SU-DHL-6 (cell line): ENCODE measurements at regions not wholly inside any gene's neighbourhood (a gene's known extent, or its start where the extent isn't known, plus 50 kb on each side); places are given as distances from the start of the nearest gene placed in this dataset.

ENCODE experiments used
- H2AFZ ChIP-seq: fragments of 200-600 bp; sonication (generic); 2 replicates; pipeline ENCODE4 v1.6.1; 2014; ENCODE audit warnings: low read depth, mild to moderate bottlenecking, moderate library complexity, mixed read lengths, antibody characterized with exemption, low read length; ENCODE audit not compliant: severe bottlenecking
- H3F3A ChIP-seq: fragments of 200-600 bp; shearing (Covaris generic); 2 replicates; pipeline ENCODE4 v1.6.0; 2016; ENCODE audit warnings: antibody characterized with exemption, mild to moderate bottlenecking; ENCODE audit not compliant: insufficient read depth
- H3K27ac ChIP-seq: fragments of 200-600 bp; sonication (generic); 2 replicates; pipeline ENCODE4 v1.5.1; 2016; ENCODE audit warnings: low read depth, mild to moderate bottlenecking, low read length, moderate library complexity, mixed read lengths
- H3K27me3 ChIP-seq: fragments of 200-600 bp; sonication (generic), shearing (Covaris generic); 2 replicates; pipeline ENCODE4 v1.6.0; 2014; ENCODE audit warnings: mild to moderate bottlenecking, low read length
- H3K36me3 ChIP-seq: fragments of 200-600 bp; sonication (generic); 2 replicates; pipeline ENCODE4 v1.6.1; 2014; ENCODE audit warnings: mild to moderate bottlenecking, low read length, mixed read lengths
- H3K4me2 ChIP-seq: fragments of 300-600, 200-600 bp; shearing (Covaris generic), sonication (generic); 2 replicates; pipeline ENCODE4 v1.6.0; 2014; ENCODE audit warnings: low read length, low read depth, mild to moderate bottlenecking; ENCODE audit not compliant: poor library complexity, severe bottlenecking
- H3K4me3 ChIP-seq: fragments of 200-600 bp; sonication (generic); 2 replicates; pipeline ENCODE4 v1.5.1; 2014; ENCODE audit warnings: antibody characterized with exemption, low read length, mild to moderate bottlenecking, mixed read lengths; ENCODE audit not compliant: insufficient read depth, poor library complexity, severe bottlenecking
- H3K79me2 ChIP-seq: fragments of 200-600 bp; sonication (generic); 2 replicates; pipeline ENCODE4 v1.6.1; 2014; ENCODE audit warnings: mild to moderate bottlenecking, low read length, moderate library complexity; ENCODE audit not compliant: insufficient read depth
- H3K9ac ChIP-seq: fragments of 200-600 bp; sonication (generic); 2 replicates; pipeline ENCODE4 v1.7.0; 2014; ENCODE audit warnings: mild to moderate bottlenecking, low read length
- H3K9me2 ChIP-seq: fragments of 200-600 bp; sonication (generic); replicated peaks from 2 replicates; pipeline ENCODE4 v1.6.1; 2014; ENCODE audit warnings: low read length; ENCODE audit not compliant: insufficient read depth
- H3K9me3 ChIP-seq: fragments of 200-600 bp; sonication (generic); 2 replicates; pipeline ENCODE4 v1.6.1; 2014; ENCODE audit warnings: low read length, mixed read lengths; ENCODE audit not compliant: insufficient read depth
- H4K20me1 ChIP-seq: fragments of 200-600 bp; sonication (generic); 2 replicates; pipeline ENCODE4 v1.6.1; 2014; ENCODE audit warnings: low read depth, mild to moderate bottlenecking, antibody characterized with exemption, low read length, moderate library complexity, mixed read lengths
- EZH2phosphoT487 ChIP-seq: fragments of 200-600 bp; sonication (generic), shearing (Covaris generic); conservative IDR thresholded peaks from 2 replicates; pipeline ENCODE4 v1.6.1; 2018; ENCODE audit warnings: mild to moderate bottlenecking, antibody characterized with exemption, low read length, moderate library complexity, mixed read lengths
- TF ChIP-seq, protein P1 (sequence below): fragments of 200-600 bp; sonication (generic); IDR thresholded peaks from one replicate; pipeline ENCODE4 v1.5.1; 2017; ENCODE audit warnings: antibody characterized with exemption, mild to moderate bottlenecking, low read length, moderate library complexity; ENCODE audit not compliant: insufficient read depth, poor library complexity, severe bottlenecking

- Histone ChIP-seq H3K4me2 (no peak overlapping the region), H3K4me3 (no peak overlapping the region), H3K9me2 (no peaks in the 10 kb centered on the region), H3K36me3 (no peaks in the 10 kb centered on the region), H3F3A (no peaks in the 10 kb centered on the region), H3K27me3 (no peaks in the 10 kb centered on the region), H3K79me2 (no peaks in the 10 kb centered on the region), H3K9me3 (peaks cover 2% of the 10 kb centered on the region; the same call in 1 of the 2 replicates), H3K27ac (no peak overlapping the region), H4K20me1 (no peaks in the 10 kb centered on the region), H3K9ac (no peak overlapping the region), H2AFZ (no peak overlapping the region)
- TF ChIP-seq, protein P1, sequence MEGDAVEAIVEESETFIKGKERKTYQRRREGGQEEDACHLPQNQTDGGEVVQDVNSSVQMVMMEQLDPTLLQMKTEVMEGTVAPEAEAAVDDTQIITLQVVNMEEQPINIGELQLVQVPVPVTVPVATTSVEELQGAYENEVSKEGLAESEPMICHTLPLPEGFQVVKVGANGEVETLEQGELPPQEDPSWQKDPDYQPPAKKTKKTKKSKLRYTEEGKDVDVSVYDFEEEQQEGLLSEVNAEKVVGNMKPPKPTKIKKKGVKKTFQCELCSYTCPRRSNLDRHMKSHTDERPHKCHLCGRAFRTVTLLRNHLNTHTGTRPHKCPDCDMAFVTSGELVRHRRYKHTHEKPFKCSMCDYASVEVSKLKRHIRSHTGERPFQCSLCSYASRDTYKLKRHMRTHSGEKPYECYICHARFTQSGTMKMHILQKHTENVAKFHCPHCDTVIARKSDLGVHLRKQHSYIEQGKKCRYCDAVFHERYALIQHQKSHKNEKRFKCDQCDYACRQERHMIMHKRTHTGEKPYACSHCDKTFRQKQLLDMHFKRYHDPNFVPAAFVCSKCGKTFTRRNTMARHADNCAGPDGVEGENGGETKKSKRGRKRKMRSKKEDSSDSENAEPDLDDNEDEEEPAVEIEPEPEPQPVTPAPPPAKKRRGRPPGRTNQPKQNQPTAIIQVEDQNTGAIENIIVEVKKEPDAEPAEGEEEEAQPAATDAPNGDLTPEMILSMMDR = no peak
- no peak for TF ChIP-seq EZH2phosphoT487
These were observed 62.7 kb upstream of the AMPD3 start for GRCh38 chr11:10392095-10393079.

DNA sequence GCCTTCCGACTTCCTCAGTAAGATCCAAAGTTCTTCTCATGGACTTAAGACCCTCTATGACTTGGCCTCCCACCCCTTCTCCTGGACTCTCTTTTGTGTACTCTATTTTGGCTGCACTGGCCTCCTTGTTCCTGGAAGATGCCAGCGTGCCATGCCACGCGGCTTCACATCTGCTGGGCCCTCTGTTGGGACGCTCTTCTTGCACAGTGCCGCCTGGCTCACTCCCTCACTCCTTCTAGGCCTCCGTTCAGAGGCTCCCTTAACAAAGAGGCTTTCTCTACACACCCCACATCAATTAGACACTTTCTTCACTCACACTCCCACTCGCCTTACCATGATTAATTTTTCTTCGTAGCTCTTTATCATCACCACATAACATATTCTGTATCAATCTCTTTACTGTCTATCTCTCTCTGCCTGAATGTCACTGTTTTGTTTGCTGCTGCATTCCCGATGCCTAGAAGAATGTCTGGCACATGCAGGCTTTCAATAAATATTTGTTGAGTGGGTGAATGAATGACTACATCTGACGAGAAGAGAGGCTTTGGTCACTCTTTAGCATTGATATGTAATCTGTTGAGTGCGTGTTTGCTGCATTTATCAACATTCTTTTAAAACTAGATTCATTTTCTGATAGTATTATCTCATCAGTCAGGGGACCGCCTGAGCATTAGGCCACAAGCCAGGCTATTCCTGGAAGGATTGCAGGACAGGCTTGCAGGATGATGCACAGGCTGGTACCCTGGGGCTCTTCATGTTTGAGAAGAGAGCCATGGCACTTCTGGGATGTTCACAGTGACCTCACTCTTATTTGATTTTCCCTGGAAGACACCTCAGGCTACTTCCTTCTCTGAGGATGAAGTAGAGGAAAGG is 60.6 kb upstream of the AMPD3 start:
- Histone ChIP-seq H2AFZ (no peak overlapping the region), H3K9ac (no peak overlapping the region), H3K4me3 (no peak overlapping the region), H3F3A (no peaks in the 10 kb centered on the region), H3K27ac (no peak overlapping the region), H3K9me2 (no peaks in the 10 kb centered on the region), H3K4me2 (no peak overlapping the region), H3K36me3 (no peaks in the 10 kb centered on the region), H3K9me3 (peaks cover 2% of the 10 kb centered on the region; the same call in 1 of the 2 replicates), H3K27me3 (no peaks in the 10 kb centered on the region), H3K79me2 (no peaks in the 10 kb centered on the region), H4K20me1 (no peaks in the 10 kb centered on the region)
- TF ChIP-seq EZH2phosphoT487 = no peak
- TF ChIP-seq, protein P1 = no peak

GRCh38 chr11:10395166-10395897 is 59.7 kb upstream of the AMPD3 start:
- Histone ChIP-seq H3K27ac (no peak overlapping the region), H3K4me2 (no peak overlapping the region)
- no peak for TF ChIP-seq EZH2phosphoT487
- TF ChIP-seq, protein P1 = no peak

More at GRCh38 chr11:10395166-10395897, 59.7 kb upstream of the AMPD3 start:
- Histone ChIP-seq H3K9me3 (peaks cover 2% of the 10 kb centered on the region; the same call in 1 of the 2 replicates), H3K4me3 (no peak overlapping the region), H3F3A (no peaks in the 10 kb centered on the region), H3K36me3 (no peaks in the 10 kb centered on the region), H3K9me2 (no peaks in the 10 kb centered on the region), H2AFZ (no peak overlapping the region), H3K9ac (no peak overlapping the region), H4K20me1 (no peaks in the 10 kb centered on the region), H3K27me3 (no peaks in the 10 kb centered on the region), H3K79me2 (no peaks in the 10 kb centered on the region)
